Upper lobe of left lung (tissue), 4 donors: ENCODE measurements at regions not wholly inside any gene's neighbourhood (a gene's known extent, or its start where the extent isn't known, plus 50 kb on each side); places are given as distances from the start of the nearest gene placed in this dataset.

ENCODE experiments used
- POLR2A ChIP-seq, 4 donors: fragments of 450-650 bp; IDR thresholded peaks; one replicate each; pipeline ENCODE4 v1.5.1; 2016 to 2017; ENCODE audit warnings: antibody characterized with exemption in 4 of 4, mild to moderate bottlenecking in 2 of 4
- TF ChIP-seq, protein P1 (sequence below), 6 experiments: fragments of 450-650 bp in 4 of 6; fragments of 200-600 bp in 2 of 6; sonication (generic) in 2 of 6; IDR thresholded peaks; one replicate each; pipeline ENCODE4 v1.5.1; 2016 to 2019; ENCODE audit warnings: antibody characterized with exemption in 6 of 6

DNA sequence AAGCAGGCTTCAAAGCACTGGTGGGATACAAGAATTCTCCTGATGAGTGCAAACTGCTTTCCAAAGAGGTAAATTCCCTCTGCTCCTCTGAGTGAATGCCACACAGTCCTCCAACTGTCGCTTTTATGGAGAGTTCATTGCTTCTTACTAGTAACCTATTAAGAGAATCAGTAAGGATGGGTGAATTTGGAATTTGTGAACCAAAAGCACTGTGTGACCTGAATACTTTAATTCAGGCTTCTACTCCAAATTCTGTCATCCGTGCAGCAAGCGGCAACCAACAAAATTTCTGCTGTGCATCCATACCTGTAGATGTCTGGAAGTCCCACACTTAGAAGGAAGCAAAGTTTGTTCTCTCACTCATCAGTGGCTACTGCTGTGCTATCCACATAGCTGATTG, 66.7 kb upstream of the SNRK start:
- TF ChIP-seq, protein P1, sequence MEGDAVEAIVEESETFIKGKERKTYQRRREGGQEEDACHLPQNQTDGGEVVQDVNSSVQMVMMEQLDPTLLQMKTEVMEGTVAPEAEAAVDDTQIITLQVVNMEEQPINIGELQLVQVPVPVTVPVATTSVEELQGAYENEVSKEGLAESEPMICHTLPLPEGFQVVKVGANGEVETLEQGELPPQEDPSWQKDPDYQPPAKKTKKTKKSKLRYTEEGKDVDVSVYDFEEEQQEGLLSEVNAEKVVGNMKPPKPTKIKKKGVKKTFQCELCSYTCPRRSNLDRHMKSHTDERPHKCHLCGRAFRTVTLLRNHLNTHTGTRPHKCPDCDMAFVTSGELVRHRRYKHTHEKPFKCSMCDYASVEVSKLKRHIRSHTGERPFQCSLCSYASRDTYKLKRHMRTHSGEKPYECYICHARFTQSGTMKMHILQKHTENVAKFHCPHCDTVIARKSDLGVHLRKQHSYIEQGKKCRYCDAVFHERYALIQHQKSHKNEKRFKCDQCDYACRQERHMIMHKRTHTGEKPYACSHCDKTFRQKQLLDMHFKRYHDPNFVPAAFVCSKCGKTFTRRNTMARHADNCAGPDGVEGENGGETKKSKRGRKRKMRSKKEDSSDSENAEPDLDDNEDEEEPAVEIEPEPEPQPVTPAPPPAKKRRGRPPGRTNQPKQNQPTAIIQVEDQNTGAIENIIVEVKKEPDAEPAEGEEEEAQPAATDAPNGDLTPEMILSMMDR (IDR thresholded peaks at IDR 0.05): no peak
- no peak for TF ChIP-seq POLR2A (IDR thresholded peaks at IDR 0.05)
